D721Med (cell line): ENCODE measurements at regions not wholly inside any gene's neighbourhood (a gene's known extent, or its start where the extent isn't known, plus 50 kb on each side); places are given as distances from the start of the nearest gene placed in this dataset.

Source experiments
- DNase-seq: peaks from one replicate; pipeline ENCODE4 v3.0.0; 2011; ENCODE audit warnings: low spot score; ENCODE audit not compliant: insufficient read length
- FAIRE-seq: peaks from 2 replicates; lab custom pipeline; 2011; peaks lifted over from hg19 to GRCh38; lab: Jason Lieb, UNC
- TF ChIP-seq, protein P1 (sequence below): IDR thresholded peaks from 2 replicates; pipeline ENCODE4 v1.5.1; 2012; ENCODE audit warnings: mild to moderate bottlenecking, control low read depth; ENCODE audit not compliant: insufficient read depth; ENCODE audit errors: missing control alignments

DNA sequence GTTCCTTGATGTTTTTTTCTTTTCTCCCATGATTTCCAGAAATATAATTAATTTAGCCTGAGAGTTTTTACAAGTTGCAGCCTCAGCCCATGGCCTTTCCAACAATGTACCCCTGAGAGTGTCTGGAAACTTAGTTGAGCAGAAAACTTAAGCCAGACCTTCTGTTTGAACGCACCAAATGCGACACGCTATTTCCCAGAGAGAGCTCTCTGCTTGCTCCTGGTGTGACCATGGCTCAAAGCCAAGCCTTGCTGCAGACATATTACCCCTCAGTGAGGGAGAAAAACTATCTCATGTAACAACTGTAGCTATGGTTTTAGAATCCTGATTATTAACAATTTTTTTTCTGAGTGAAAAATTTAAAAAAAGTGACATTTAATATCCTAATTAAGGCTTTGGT is 1204.5 kb upstream of the SLC10A2 start:
- FAIRE-seq (no peak), DNase-seq (no peak)
- TF ChIP-seq, protein P1, sequence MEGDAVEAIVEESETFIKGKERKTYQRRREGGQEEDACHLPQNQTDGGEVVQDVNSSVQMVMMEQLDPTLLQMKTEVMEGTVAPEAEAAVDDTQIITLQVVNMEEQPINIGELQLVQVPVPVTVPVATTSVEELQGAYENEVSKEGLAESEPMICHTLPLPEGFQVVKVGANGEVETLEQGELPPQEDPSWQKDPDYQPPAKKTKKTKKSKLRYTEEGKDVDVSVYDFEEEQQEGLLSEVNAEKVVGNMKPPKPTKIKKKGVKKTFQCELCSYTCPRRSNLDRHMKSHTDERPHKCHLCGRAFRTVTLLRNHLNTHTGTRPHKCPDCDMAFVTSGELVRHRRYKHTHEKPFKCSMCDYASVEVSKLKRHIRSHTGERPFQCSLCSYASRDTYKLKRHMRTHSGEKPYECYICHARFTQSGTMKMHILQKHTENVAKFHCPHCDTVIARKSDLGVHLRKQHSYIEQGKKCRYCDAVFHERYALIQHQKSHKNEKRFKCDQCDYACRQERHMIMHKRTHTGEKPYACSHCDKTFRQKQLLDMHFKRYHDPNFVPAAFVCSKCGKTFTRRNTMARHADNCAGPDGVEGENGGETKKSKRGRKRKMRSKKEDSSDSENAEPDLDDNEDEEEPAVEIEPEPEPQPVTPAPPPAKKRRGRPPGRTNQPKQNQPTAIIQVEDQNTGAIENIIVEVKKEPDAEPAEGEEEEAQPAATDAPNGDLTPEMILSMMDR, result no peak

DNA sequence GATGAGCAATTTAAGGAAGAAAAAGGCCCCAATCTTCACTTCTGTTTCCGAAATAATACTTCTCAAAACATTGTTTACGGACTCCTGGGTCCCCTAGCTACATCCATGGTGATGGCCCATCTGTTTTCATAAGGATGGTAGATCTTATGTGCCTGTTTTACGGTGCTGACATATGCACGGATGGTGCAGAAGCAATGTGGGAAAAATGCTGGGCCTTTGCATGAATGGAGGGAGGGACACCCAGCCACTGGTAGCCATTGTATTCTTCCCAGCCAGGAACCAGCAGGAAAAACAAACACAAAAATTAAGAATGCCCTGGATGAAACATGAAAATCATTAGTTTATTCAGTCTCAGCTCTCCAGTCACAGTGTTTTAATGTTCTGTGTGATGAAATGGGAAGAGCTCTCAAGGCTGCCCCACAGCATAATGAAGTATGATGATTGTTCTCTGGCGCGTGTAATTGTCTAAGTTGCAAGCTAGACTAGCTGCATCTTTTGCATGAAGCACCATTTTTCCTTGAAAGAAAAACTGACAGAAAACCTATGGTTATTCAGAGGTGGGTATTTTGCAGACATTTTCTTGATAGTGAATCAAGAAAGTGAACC is 1201.1 kb upstream of the SLC10A2 start:
- DNase-seq (no peak), FAIRE-seq (no peak)
- TF ChIP-seq, protein P1, result no peak

DNA sequence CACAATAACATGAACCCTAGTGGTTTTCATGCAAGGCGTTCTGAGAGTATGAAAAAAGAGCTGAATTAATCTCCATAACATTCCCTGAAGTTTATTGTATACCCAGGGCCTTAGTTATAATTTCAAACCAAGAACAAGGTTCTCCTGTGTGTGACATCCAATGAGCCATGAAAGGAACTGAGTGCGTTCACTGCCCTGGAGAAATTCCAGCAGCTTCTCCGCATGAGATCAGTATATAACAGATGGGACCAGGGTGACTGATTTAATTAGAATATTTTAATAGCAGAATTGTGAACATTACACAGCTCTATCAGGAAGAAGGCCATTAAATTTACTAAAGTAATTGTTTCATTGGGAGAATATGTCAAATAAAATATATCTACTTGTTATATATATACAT is 1190.5 kb upstream of the SLC10A2 start:
- DNase-seq (no peak), FAIRE-seq (no peak)
- TF ChIP-seq, protein P1, result no peak

DNA sequence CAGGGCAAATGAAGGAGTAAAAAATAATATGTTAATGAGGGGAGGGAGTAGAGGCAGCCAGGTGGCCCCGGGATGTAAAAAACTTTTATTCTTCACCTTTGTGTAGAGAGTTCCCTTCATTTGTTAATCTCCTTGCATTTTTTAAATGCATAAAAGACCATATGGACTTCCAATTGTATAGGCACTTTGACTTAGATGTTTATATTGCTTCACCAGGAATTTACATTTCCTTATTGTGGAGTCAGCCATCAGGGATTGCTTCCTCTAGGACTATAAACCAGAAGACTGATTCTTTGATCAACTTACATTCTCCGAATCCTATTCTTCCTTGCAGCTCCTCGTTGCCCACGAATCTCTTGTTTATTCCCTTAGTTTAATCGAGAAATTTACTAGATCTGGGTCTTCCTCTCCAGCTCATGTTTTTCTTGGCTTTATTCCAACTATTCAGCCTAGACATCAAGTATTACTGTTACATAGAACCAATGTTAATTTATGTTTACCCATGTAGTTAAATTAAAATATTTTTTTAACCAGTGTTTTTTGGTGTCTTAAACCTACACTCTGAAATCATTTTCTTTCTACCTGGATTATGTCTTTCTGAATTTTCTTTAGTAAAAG is 1187.0 kb upstream of the SLC10A2 start:
- TF ChIP-seq, protein P1, result no peak
- FAIRE-seq, result no peak
- DNase-seq, result no peak

DNA sequence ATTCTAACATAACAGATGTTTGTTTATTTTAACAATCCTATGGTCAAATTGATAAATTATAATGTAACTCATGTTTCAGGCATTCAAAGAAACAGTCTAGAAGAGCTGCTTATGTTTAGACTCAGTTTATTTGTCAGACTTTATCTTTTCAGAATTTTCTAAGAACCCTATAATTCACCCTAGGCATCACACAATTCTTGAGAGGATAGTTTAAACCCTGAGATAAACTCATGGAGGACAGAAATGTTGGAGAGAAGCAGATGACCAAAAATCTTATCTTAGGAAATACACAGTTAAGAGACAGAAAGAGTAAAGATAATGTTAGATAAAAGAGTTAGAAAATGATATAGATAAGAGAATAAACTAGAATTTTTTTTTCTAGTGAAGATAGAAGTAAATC is 1185.7 kb upstream of the SLC10A2 start:
- TF ChIP-seq, protein P1, result no peak
- FAIRE-seq, result no peak

DNA sequence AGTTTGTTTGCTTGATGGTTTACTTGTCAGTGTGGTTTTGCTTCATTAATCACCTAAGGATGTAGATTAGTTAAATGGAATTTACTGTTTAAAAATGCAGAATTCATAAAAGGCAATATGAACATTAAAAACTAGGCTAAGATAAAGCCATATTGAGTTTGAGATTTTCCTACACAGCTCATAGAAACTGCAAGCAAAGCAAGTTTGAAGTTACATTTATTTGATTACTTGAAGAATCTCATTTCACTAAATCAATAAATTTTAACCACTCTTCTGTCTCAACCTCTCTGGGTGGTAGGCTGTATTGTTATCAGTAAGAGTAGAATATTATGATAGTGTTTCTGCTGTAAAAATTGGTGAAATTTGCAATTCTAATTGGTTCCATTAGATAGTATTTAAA is 1180.7 kb upstream of the SLC10A2 start:
- TF ChIP-seq, protein P1, result no peak
- DNase-seq (no peak), FAIRE-seq (no peak)

More for the DNA sequence above, 1185.7 kb upstream of the SLC10A2 start:
- no peak for DNase-seq

DNA sequence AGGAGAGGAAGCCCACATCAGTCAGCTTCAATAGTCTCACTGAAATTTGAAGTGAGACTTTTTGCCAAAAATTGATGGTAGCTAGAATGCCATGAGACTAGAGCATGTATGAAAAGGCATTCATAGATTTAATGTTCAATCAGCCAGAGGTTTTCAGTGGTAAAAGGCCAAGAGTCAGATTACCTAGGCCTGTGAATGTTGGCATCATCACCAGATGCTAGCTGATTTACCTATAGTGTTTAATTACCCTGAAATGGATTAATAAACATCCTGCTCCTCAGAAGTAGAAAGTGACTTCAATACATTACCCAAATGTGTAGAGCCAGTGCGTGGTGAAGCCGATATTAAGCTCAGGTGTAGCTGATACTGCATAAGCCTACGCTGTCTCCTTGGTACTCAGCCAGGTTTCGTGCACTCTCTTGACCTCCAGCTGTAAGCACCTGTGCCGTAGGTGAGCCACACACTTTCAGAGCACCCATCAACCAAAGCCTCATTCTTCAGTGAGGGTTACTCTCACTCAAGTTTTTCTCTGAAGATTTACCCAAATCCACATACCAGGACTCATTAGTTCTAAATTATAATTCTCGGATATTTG is 1140.3 kb upstream of the SLC10A2 start:
- DNase-seq (no peak), FAIRE-seq (no peak)
- TF ChIP-seq, protein P1, result no peak
